K562 (cell line): ENCODE measurements at regions not wholly inside any gene's neighbourhood (a gene's known extent, or its start where the extent isn't known, plus 50 kb on each side); places are given as distances from the start of the nearest gene placed in this dataset.

Experiments used
- ATAC-seq: fragments of 200-7000 bp; cut with Tn5 transposase; 3 replicates; pipeline ENCODE4 v1.9.1; 2020; ENCODE audit warnings: moderate library complexity
- BruUV-seq: library from RNA; stranded (reverse); fragments of 400-500 nt; replicated peaks from 2 replicates; lab custom pipeline; 2021; lab: Mats Ljungman, UMichigan
- CTCF ChIA-PET: fragments of 300-600 bp; formaldehyde crosslinking; extraction: SDS; loops from one replicate; lab custom pipeline; 2021; ENCODE audit warnings: low intra/inter-chr PET ratio; lab: Yijun Ruan, JAX
- POLR2A ChIA-PET: fragments of 300-600, 350-650 bp; sonication (Branson Sonifier 250); formaldehyde crosslinking; extraction: SDS; loops from one replicate; lab custom pipeline; 2021; ENCODE audit warnings: antibody characterized with exemption, inconsistent platforms; lab: Yijun Ruan, JAX
- DNase-seq, 4 experiments: peaks; one replicate each; pipeline versions ENCODE4 v3.0.0 to v3.0.0-alpha.2; 2011 to 2018; ENCODE audit warnings: low spot score in 3 of 4, mixed read lengths in 3 of 4; ENCODE audit errors: extremely low read depth in 1 of 4
- FAIRE-seq: peaks from 2 replicates; lab custom pipeline; 2011; peaks lifted over from hg19 to GRCh38; lab: Jason Lieb, UNC
- H2AFZ ChIP-seq: 2 replicates; pipeline ENCODE4 v1.6.0; 2011; ENCODE audit warnings: low read depth, low read length, control low read depth, inconsistent platforms
- H3K27ac ChIP-seq: fragments of 200-600 bp; 3 replicates; pipeline ENCODE4 v1.8.0; 2011; ENCODE audit warnings: low read depth, mild to moderate bottlenecking, control low read depth, inconsistent platforms, low read length, moderate library complexity, mixed read lengths; ENCODE audit errors: extremely low read depth
- H3K27me3 ChIP-seq, 2 experiments: fragments of 300-600 bp in 1 of 2; 2 replicates in 1 of 2; 3 replicates in 1 of 2; pipeline versions ENCODE4 v1.6.0 to v1.8.0; 2011; ENCODE audit warnings: inconsistent platforms in 2 of 2, low read length in 2 of 2, mild to moderate bottlenecking in 1 of 2, mixed read lengths in 1 of 2, moderate library complexity in 1 of 2; ENCODE audit not compliant: control insufficient read depth in 2 of 2, insufficient read depth in 2 of 2
- H3K36me3 ChIP-seq: fragments of 300-600 bp; 3 replicates; pipeline ENCODE4 v1.8.0; 2011; ENCODE audit warnings: mild to moderate bottlenecking, low read length, inconsistent platforms; ENCODE audit not compliant: control insufficient read depth, insufficient read depth
- H3K4me1 ChIP-seq, 2 experiments: fragments of 200-600 bp in 1 of 2; replicated peaks in 1 of 2; 2 replicates in 1 of 2; 3 replicates in 1 of 2; pipeline versions ENCODE4 v1.5.1 to v1.8.0; 2011; ENCODE audit warnings: inconsistent platforms in 2 of 2, low read length in 2 of 2, mild to moderate bottlenecking in 1 of 2, mixed read lengths in 1 of 2, moderate library complexity in 1 of 2; ENCODE audit not compliant: control insufficient read depth in 2 of 2, insufficient read depth in 2 of 2
- H3K4me2 ChIP-seq: 2 replicates; pipeline ENCODE4 v1.6.1; 2011; ENCODE audit warnings: low read length, control low read depth, inconsistent platforms, mixed read lengths; ENCODE audit not compliant: insufficient read depth
- H3K4me3 ChIP-seq: fragments of 200-600 bp; sonication (generic), shearing (Covaris generic); 2 replicates; pipeline ENCODE4 v1.5.1; 2016; ENCODE audit warnings: control low read depth, inconsistent platforms
- H3K79me2 ChIP-seq: fragments of 200-600 bp; 3 replicates; pipeline ENCODE4 v1.8.0; 2011; ENCODE audit warnings: low read length, inconsistent platforms; ENCODE audit not compliant: control insufficient read depth, insufficient read depth
- H3K9ac ChIP-seq, 2 experiments: 2 replicates each; pipeline versions ENCODE4 v1.6.0 to v1.6.1; 2011; ENCODE audit warnings: low read depth in 2 of 2, low read length in 2 of 2, control low read depth in 1 of 2, inconsistent platforms in 1 of 2, mild to moderate bottlenecking in 1 of 2, mixed read lengths in 1 of 2; ENCODE audit not compliant: insufficient read depth in 1 of 2
- H3K9me1 ChIP-seq: one replicate; pipeline ENCODE4 v1.6.0; 2011; ENCODE audit warnings: inconsistent platforms, mild to moderate bottlenecking, low read length, moderate library complexity; ENCODE audit not compliant: control insufficient read depth, insufficient read depth
- H3K9me3 ChIP-seq: replicated peaks from 2 replicates; pipeline ENCODE4 v1.5.1; 2011; ENCODE audit warnings: low read depth, low read length, inconsistent platforms; ENCODE audit not compliant: control insufficient read depth, insufficient read depth
- H4K20me1 ChIP-seq: replicated peaks from 2 replicates; pipeline ENCODE4 v1.6.1; 2011; ENCODE audit warnings: low read length, inconsistent platforms, mixed read lengths; ENCODE audit not compliant: control insufficient read depth, insufficient read depth
- CTCF ChIP-seq, 3 experiments: IDR thresholded peaks in 2 of 3; conservative IDR thresholded peaks in 1 of 3; 2 replicates each; pipeline ENCODE4 v1.5.1; 2011 to 2012; ENCODE audit warnings: low read length in 3 of 3, mild to moderate bottlenecking in 3 of 3, control low read depth in 2 of 3, improper control_type of control experiment in 1 of 3, inconsistent platforms in 1 of 3, low read depth in 1 of 3, mixed read lengths in 1 of 3, moderate library complexity in 1 of 3; ENCODE audit not compliant: insufficient read depth in 2 of 3
- IRF2 ChIP-seq: sonication (generic); formaldehyde crosslinking; IDR thresholded peaks from 2 replicates; pipeline ENCODE4 v1.8.1; 2022; ENCODE audit warnings: mild to moderate bottlenecking, missing genetic modification reagents
- JUND ChIP-seq, 2 experiments: IDR thresholded peaks; 2 replicates in 1 of 2; 3 replicates in 1 of 2; pipeline ENCODE4 v1.6.1; 2011; ENCODE audit warnings: borderline replicate concordance in 2 of 2, low read depth in 2 of 2, low read length in 2 of 2, improper control_type of control experiment in 1 of 2, missing biosample characterization in 1 of 2, missing genetic modification characterization in 1 of 2, missing genetic modification reagents in 1 of 2
- SIRT6 ChIP-seq: IDR thresholded peaks from one replicate; pipeline ENCODE4 v1.6.1; 2012; ENCODE audit warnings: low read depth, mild to moderate bottlenecking, control low read depth, inconsistent platforms, low read length, moderate library complexity
- UBTF ChIP-seq, 2 experiments: IDR thresholded peaks; 2 replicates each; pipeline ENCODE4 v1.6.1; 2012; ENCODE audit warnings: improper control_type of control experiment in 2 of 2, low read depth in 2 of 2, low read length in 2 of 2, borderline replicate concordance in 1 of 2
- ZNF644 ChIP-seq: fragments of 200-800 bp; sonication (Bioruptor generic); IDR thresholded peaks from 2 replicates; pipeline ENCODE4 v1.6.1; 2016; ENCODE audit warnings: low read depth, missing genetic modification characterization, missing compliant biosample characterization
- WGBS: fragments of 100-300 bp; shearing (Covaris generic); methylation state at CpG from one replicate; pipeline ENCODE4 v1.1.6; 2016; ENCODE audit warnings: low coverage, mixed read lengths; ENCODE audit not compliant: insufficient coverage; ENCODE audit errors: missing lambda C conversion rate; 5-methylcytosine and 5-hydroxymethylcytosine counted together
- in situ Hi-C: fragments of 300-500 bp; cut with MboI; formaldehyde crosslinking; loops from 4 replicates; pipeline ENCODE4 v1.15.0; 2018; ENCODE audit warnings: inconsistent platforms, mixed read lengths
- intact Hi-C: fragments of 100-400 bp; cut with micrococcal nuclease; formaldehyde crosslinking; loops from 2 replicates; pipeline ENCODE4 v1.14.2; 2022

- 0% methylated on average over 3 of the region's 3 CpGs for WGBS
- no TSS peak for BruUV-seq
- H2AFZ ChIP-seq = no peak overlapping the region
Measured at GRCh38 chr5:106454651-106455415, 1215.9 kb downstream of the EFNA5 start.

More at GRCh38 chr5:106454651-106455415, 1215.9 kb downstream of the EFNA5 start:
- DNase-seq (peak in 1 of 4 experiments; percentile 3), FAIRE-seq (no peak)
- Histone ChIP-seq H3K4me2 (no peak overlapping the region), H3K79me2 (no peaks in the 10 kb centered on the region)
- no peak for TF ChIP-seq UBTF (IDR thresholded peaks at IDR 0.05; ENCODE audit: borderline replicate concordance in 1 of 2, low read depth in 2 of 2, low read length in 2 of 2)
- no peak for TF ChIP-seq ZNF644 (tag)
- 0 out of 6 replicates have a peak, but pooled peaks of 1 of the 3 experiments have one; percentile 9 for TF ChIP-seq CTCF (IDR thresholded peaks at IDR 0.05 in 2 of 3, conservative IDR thresholded peaks at IDR 0.05 in 1 of 3; ENCODE audit: insufficient read depth in 2 of 3, low read depth in 1 of 3, low read length in 3 of 3)
- TF ChIP-seq SIRT6 = no peak
- TF ChIP-seq JUND (IDR thresholded peaks at IDR 0.05; ENCODE audit: borderline replicate concordance, low read depth, low read length) = no peak
- TF ChIP-seq JUND (tag; IDR thresholded peaks at IDR 0.05; ENCODE audit: borderline replicate concordance, low read depth, low read length) = no peak
- no peak for TF ChIP-seq IRF2 (CRISPR knock-in tag)
- TF ChIP-seq, all 486 proteins: peak for 1
- in situ Hi-C loops (no loop called here), intact Hi-C loops (no loop called here)
- H3K9me1 ChIP-seq = no peaks in the 10 kb centered on the region
- H3K4me3 ChIP-seq = no peak overlapping the region
- H3K9ac ChIP-seq = no peak overlapping the region
- no peaks in the 10 kb centered on the region for H3K36me3 ChIP-seq
- H3K27ac ChIP-seq = no peak overlapping the region
- no peaks in the 10 kb centered on the region for H4K20me1 ChIP-seq
- ATAC-seq = no peak
- H3K27me3 ChIP-seq = no peaks in the 10 kb centered on the region
- 0 out of 2 replicates have a peak, but pooled peaks cover 2% of the 10 kb centered on the region for H3K9me3 ChIP-seq
- ChIA-PET POLR2A (no interaction called here), CTCF (no interaction called here)
- H3K4me1 ChIP-seq = no peaks in the 10 kb centered on the region; a peak in 1 of 5 replicates
